ENCODE measurements at regions not wholly inside any gene's neighbourhood (a gene's known extent, or its start where the extent isn't known, plus 50 kb on each side); places are given as distances from the start of the nearest gene placed in this dataset.

DNA sequence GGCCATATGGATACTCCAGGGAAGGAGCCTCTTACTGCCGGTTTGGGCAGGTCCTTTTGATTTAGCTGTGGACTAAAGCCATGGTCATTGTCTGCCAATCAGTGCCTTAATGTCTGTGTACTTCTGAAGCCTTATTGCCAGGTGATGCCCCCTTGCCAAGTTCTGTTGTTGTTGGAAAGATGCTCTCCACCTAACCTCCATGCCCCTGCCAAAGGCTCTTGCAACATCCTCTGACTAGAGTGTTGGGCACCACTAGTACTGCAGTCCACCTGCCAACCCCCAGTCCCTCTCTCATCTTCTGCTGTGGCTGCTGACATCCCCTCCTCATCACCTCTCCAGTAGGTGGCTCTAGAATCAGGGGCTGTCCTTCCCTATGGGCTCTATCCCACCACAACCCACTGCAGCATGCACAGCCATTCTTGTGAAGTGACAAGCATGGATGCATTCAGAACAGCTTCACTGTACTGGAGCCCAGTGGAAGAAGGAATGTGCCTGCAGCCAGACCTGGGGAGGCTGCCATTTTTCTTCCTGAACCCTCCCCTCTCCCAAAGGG lies 375.3 kb upstream of the CDH5 start:
- TF ChIP-seq, protein P1, sequence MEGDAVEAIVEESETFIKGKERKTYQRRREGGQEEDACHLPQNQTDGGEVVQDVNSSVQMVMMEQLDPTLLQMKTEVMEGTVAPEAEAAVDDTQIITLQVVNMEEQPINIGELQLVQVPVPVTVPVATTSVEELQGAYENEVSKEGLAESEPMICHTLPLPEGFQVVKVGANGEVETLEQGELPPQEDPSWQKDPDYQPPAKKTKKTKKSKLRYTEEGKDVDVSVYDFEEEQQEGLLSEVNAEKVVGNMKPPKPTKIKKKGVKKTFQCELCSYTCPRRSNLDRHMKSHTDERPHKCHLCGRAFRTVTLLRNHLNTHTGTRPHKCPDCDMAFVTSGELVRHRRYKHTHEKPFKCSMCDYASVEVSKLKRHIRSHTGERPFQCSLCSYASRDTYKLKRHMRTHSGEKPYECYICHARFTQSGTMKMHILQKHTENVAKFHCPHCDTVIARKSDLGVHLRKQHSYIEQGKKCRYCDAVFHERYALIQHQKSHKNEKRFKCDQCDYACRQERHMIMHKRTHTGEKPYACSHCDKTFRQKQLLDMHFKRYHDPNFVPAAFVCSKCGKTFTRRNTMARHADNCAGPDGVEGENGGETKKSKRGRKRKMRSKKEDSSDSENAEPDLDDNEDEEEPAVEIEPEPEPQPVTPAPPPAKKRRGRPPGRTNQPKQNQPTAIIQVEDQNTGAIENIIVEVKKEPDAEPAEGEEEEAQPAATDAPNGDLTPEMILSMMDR (IDR thresholded peaks at IDR 0.05), result no peak

GRCh38 chr16:65989861-65990604 lies 376.5 kb upstream of the CDH5 start:
- TF ChIP-seq, protein P1 (IDR thresholded peaks at IDR 0.05), result no peak

DNA sequence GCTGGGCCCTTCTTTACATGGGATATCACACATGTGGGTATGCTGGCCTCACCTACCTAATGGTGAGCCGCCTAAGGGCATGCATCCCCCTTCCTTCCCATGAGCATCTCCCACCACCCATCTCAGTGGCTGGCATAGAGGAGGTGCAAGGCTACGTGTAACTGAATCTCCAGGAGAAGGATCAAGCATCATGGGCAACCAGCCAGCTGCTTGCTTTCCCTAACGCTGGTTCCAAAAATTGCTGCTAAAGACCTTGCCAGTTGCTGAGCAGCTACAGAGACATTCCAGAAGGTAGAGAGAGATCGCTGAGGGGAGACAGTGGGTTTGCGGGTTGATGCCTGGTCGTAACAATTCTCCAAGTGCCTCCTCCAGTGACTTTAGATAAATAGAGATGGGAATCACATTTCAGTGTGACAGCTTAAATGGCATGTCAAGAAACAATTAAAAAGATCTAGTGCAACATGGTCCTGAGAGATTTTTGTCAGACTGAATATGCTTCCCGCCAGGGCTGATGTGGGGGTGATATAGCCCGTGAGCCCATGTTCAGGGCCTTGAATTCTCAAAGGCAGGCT lies 378.4 kb upstream of the CDH5 start:
- TF ChIP-seq, protein P1 (IDR thresholded peaks at IDR 0.05), result no peak

- TF ChIP-seq, protein P1 (IDR thresholded peaks at IDR 0.05), result no peak
Measured at GRCh38 chr16:65984296-65984695, 382.2 kb upstream of the CDH5 start.

DNA sequence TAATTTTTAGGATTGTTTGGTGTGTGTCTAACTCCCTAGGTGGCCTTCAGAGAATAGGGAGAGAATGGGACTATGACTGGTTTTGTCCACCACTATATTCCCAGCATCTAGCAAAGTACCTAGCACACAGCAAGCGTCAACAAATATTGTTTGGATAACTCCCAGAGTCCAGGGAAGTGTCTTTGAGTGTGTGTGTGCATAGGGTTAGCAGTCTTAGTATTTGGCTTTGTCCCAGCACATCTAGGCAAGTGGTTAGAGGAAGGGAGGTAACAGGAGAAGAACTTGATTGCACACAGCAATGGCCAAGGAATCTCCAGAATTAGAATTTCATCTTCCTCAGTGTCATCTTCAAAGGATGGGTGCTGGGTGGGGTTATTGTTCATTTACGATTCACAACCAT lies 385.4 kb upstream of the CDH5 start:
- TF ChIP-seq, protein P1 (IDR thresholded peaks at IDR 0.05), result no peak

DNA sequence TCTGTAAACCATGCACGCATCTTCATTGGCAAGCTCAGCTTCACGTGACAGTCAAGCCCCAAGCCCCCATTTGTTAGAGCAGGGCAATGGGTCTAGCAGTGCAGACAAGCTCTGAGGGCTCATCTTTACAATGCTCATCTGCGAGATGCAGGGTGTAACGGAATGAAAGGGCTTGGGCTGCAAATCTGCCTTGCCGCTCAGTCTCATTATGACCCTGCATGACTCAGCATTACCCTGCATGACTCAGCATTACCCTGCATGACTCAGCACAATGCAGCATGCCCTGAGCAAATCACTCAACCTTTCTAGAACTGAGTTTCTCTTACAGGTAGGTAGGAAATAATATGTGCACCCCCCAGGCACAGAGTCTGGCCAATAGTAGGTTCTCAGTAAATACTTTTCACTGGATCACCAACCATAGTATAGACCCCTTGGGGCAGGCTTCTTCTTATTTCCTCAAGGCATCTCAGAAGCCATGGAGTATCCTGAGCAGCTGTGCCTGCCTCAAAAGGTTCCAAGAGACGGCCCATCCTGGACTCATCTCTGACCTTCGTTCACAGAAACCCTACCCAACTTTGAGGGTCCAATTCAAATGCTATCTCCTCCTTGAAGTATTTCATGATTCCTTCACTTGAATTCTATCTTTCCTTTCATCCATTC lies 391.3 kb upstream of the CDH5 start:
- TF ChIP-seq, protein P1 (IDR thresholded peaks at IDR 0.05), result no peak

DNA sequence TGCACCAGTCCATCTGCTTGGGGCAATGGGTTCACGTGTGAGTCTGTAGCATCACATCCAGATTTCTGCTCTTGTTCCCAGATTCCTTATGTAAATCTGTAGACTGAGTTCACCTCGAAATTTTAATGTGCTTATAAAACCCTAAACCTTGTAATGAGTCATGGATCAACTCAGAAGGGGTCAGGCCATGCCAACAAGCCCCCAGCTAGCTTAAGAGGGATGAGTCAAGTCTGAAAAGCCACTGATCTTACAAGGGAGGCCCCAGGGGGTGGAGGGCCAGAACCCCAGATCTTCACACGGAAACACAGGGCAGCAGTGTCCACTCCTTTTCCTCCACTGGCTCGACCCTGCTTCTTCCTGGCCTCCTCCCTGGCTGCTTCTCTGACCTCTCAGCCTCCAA lies 399.1 kb upstream of the CDH5 start:
- TF ChIP-seq, protein P1 (IDR thresholded peaks at IDR 0.05), result no peak
